HepG2 (cell line): ENCODE measurements at regions not wholly inside any gene's neighbourhood (a gene's known extent, or its start where the extent isn't known, plus 50 kb on each side); places are given as distances from the start of the nearest gene placed in this dataset.

Source experiments
- ATF3 ChIP-seq: sonication (generic); formaldehyde crosslinking; IDR thresholded peaks from 2 replicates; pipeline ENCODE4 v1.4.0; 2020; ENCODE audit warnings: missing genetic modification reagents
- CBX5 ChIP-seq: sonication (generic); formaldehyde crosslinking; IDR thresholded peaks from 2 replicates; pipeline ENCODE4 v1.4.0; 2020; ENCODE audit warnings: missing genetic modification reagents, borderline replicate concordance
- CENPBD1 ChIP-seq: sonication (generic); formaldehyde crosslinking; IDR thresholded peaks from 2 replicates; pipeline ENCODE4 v1.8.0; 2022; ENCODE audit warnings: missing genetic modification reagents, low read depth, mild to moderate bottlenecking, borderline replicate concordance
- JARID2 ChIP-seq: sonication (generic); formaldehyde crosslinking; IDR thresholded peaks from 2 replicates; pipeline ENCODE4 v1.8.1; 2023; ENCODE audit warnings: missing genetic modification reagents, inconsistent platforms; ENCODE audit not compliant: insufficient replicate concordance
- KLF13 ChIP-seq: sonication (generic); formaldehyde crosslinking; IDR thresholded peaks from 2 replicates; pipeline ENCODE4 v1.4.0; 2020; ENCODE audit warnings: mild to moderate bottlenecking, missing genetic modification reagents
- KMT2A ChIP-seq: sonication (generic); formaldehyde crosslinking; IDR thresholded peaks from 2 replicates; pipeline ENCODE4 v1.4.0; 2020; ENCODE audit warnings: missing genetic modification reagents
- MAFF ChIP-seq: IDR thresholded peaks from 2 replicates; pipeline ENCODE4 v1.6.1; 2011; ENCODE audit warnings: low read depth, low read length, improper control_type of control experiment
- MAZ ChIP-seq, 2 experiments: sonication (generic) in 1 of 2; formaldehyde crosslinking in 1 of 2; IDR thresholded peaks; 2 replicates each; pipeline versions ENCODE4 v1.5.0 to v1.6.1; 2012 to 2020; ENCODE audit warnings: low read depth in 2 of 2, mild to moderate bottlenecking in 2 of 2, borderline replicate concordance in 1 of 2, improper control_type of control experiment in 1 of 2, low read length in 1 of 2, missing genetic modification reagents in 1 of 2, moderate library complexity in 1 of 2
- MED8 ChIP-seq: sonication (generic); formaldehyde crosslinking; IDR thresholded peaks from 2 replicates; pipeline ENCODE4 v1.8.1; 2023; ENCODE audit warnings: mild to moderate bottlenecking, missing genetic modification reagents; ENCODE audit not compliant: insufficient replicate concordance
- MIER3 ChIP-seq: IDR thresholded peaks from 2 replicates; pipeline ENCODE4 v1.6.1; 2016; ENCODE audit warnings: missing compliant biosample characterization, borderline replicate concordance
- NCOA5 ChIP-seq: sonication (generic); formaldehyde crosslinking; IDR thresholded peaks from 2 replicates; pipeline ENCODE4 v1.4.0; 2020; ENCODE audit warnings: missing genetic modification reagents
- PBX2 ChIP-seq: IDR thresholded peaks from 2 replicates; pipeline ENCODE4 v1.6.1; 2016; ENCODE audit warnings: control low read depth
- PRMT3 ChIP-seq: sonication (generic); formaldehyde crosslinking; IDR thresholded peaks from 2 replicates; pipeline ENCODE4 v1.8.1; 2022; ENCODE audit warnings: low read depth, mild to moderate bottlenecking, moderate library complexity, missing genetic modification reagents, borderline replicate concordance
- SMAD3 ChIP-seq: sonication (generic); formaldehyde crosslinking; IDR thresholded peaks from 2 replicates; pipeline ENCODE4 v1.4.0; 2020; ENCODE audit warnings: missing genetic modification reagents
- TBL1XR1 ChIP-seq: fragments of 150-350 bp; IDR thresholded peaks from 2 replicates; pipeline ENCODE4 v1.6.1; 2014; ENCODE audit warnings: borderline replicate concordance, low read length; ENCODE audit not compliant: partially characterized antibody
- THAP7 ChIP-seq: sonication (generic); formaldehyde crosslinking; IDR thresholded peaks from 2 replicates; pipeline ENCODE4 v1.8.1; 2023; ENCODE audit warnings: mild to moderate bottlenecking, missing genetic modification reagents
- ZNF235 ChIP-seq: sonication (generic); formaldehyde crosslinking; IDR thresholded peaks from 2 replicates; pipeline ENCODE4 v1.8.1; 2023; ENCODE audit warnings: mild to moderate bottlenecking, missing genetic modification reagents, borderline replicate concordance
- ZNF563 ChIP-seq: sonication (generic); formaldehyde crosslinking; IDR thresholded peaks from 2 replicates; pipeline ENCODE4 v1.8.0; 2022; ENCODE audit warnings: mild to moderate bottlenecking, moderate library complexity, missing genetic modification reagents
- ZNF672 ChIP-seq: sonication (generic); formaldehyde crosslinking; IDR thresholded peaks from 2 replicates; pipeline ENCODE4 v1.8.1; 2022; ENCODE audit warnings: missing genetic modification reagents
- ZNF724P ChIP-seq: sonication (generic); formaldehyde crosslinking; IDR thresholded peaks from 2 replicates; pipeline ENCODE4 v1.8.0; 2022; ENCODE audit warnings: missing genetic modification reagents, borderline replicate concordance
- ZSCAN5A ChIP-seq: sonication (generic); formaldehyde crosslinking; IDR thresholded peaks from 2 replicates; pipeline ENCODE4 v1.8.0; 2022; ENCODE audit warnings: mild to moderate bottlenecking, missing genetic modification reagents, borderline replicate concordance
- ZUFSP ChIP-seq: sonication (generic); formaldehyde crosslinking; IDR thresholded peaks from 2 replicates; pipeline ENCODE4 v1.9.0; 2021; ENCODE audit warnings: missing genetic modification reagents, mild to moderate bottlenecking, borderline replicate concordance

- TF ChIP-seq ZNF235 (CRISPR knock-in tag) (no peak), ZNF672 (CRISPR knock-in tag) (no peak), CBX5 (CRISPR knock-in tag) (no peak), MAFF (no peak), NCOA5 (CRISPR knock-in tag) (no peak), TBL1XR1 (no peak), SMAD3 (no peak), ZNF724P (CRISPR knock-in tag) (no peak), PBX2 (CRISPR knock-in tag) (no peak), MED8 (CRISPR knock-in tag) (peak; percentile 46), ZUFSP (CRISPR knock-in tag) (no peak), PRMT3 (CRISPR knock-in tag) (no peak), KLF13 (CRISPR knock-in tag) (no peak), CENPBD1 (CRISPR knock-in tag) (no peak), THAP7 (CRISPR knock-in tag) (no peak), ATF3 (CRISPR knock-in tag) (no peak), MAZ (IDR thresholded peaks at IDR 0.05; ENCODE audit: borderline replicate concordance, low read depth, low read length) (no peak), MAZ (CRISPR knock-in tag; IDR thresholded peaks at IDR 0.05; ENCODE audit: low read depth) (no peak), MIER3 (CRISPR knock-in tag) (no peak), ZNF563 (CRISPR knock-in tag) (no peak), ZSCAN5A (no peak), JARID2 (CRISPR knock-in tag) (no peak), KMT2A (no peak)
Observed at GRCh38 chr16:50466170-50466569, 82.0 kb upstream of the NKD1 start (continued).
